ENCODE measurements at regions not wholly inside any gene's neighbourhood (a gene's known extent, or its start where the extent isn't known, plus 50 kb on each side); places are given as distances from the start of the nearest gene placed in this dataset.

DNA sequence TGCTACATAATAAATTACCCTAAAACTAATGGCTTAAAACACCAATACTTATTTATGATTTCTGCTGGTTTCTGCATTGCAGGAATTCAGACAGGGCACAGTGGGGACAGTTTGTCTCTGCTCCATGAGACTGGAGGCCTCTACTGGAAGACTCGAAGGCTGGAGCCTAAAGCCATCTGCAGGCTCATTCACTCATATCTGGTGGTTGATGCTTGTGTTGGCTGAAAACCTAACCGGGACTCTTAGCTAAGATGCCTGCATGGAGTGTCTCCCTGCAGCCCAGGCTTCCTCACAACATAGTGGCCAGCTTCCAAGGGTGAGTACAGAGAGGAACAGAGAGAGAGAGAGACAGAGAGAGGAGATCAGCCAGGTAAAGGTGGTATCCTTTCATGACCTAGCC, 195.5 kb upstream of the FOXA2 start:
- no peaks in the 10 kb centered on the region for H3K9me3 ChIP-seq (ENCODE audit: control insufficient read depth, insufficient read depth, low read depth, low read length)
- no peaks in the 10 kb centered on the region for H3K27me3 ChIP-seq (ENCODE audit: control insufficient read depth, insufficient read depth, low read length)
- H3K36me3 ChIP-seq (ENCODE audit: control insufficient read depth, insufficient read depth, low read length) = no peaks in the 10 kb centered on the region
- no peak overlapping the region for H3K4me3 ChIP-seq (replicated peaks in 1 of 4; ENCODE audit: control extremely low read depth in 1 of 4, insufficient read depth in 1 of 4, low read depth in 3 of 4, low read length in 4 of 4)
- H4K20me1 ChIP-seq (ENCODE audit: control insufficient read depth, extremely low read depth, insufficient read depth, low read length) = no peaks in the 10 kb centered on the region
- H3K4me2 ChIP-seq (ENCODE audit: extremely low read depth, insufficient read depth, low read length) = no peak overlapping the region
- no peak overlapping the region for H2AFZ ChIP-seq (ENCODE audit: low read length)
- DNase-seq (ENCODE audit: low read depth in 2 of 2) = no peak
- TF ChIP-seq EZH2 (IDR thresholded peaks at IDR 0.05; ENCODE audit: low read length, missing control alignments) = no peak
- TF ChIP-seq, protein P1, sequence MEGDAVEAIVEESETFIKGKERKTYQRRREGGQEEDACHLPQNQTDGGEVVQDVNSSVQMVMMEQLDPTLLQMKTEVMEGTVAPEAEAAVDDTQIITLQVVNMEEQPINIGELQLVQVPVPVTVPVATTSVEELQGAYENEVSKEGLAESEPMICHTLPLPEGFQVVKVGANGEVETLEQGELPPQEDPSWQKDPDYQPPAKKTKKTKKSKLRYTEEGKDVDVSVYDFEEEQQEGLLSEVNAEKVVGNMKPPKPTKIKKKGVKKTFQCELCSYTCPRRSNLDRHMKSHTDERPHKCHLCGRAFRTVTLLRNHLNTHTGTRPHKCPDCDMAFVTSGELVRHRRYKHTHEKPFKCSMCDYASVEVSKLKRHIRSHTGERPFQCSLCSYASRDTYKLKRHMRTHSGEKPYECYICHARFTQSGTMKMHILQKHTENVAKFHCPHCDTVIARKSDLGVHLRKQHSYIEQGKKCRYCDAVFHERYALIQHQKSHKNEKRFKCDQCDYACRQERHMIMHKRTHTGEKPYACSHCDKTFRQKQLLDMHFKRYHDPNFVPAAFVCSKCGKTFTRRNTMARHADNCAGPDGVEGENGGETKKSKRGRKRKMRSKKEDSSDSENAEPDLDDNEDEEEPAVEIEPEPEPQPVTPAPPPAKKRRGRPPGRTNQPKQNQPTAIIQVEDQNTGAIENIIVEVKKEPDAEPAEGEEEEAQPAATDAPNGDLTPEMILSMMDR (conservative IDR thresholded peaks at IDR 0.05 in 1 of 2, IDR thresholded peaks at IDR 0.05 in 1 of 2; ENCODE audit: low read depth in 1 of 2, low read length in 2 of 2) = no peak
- no peak overlapping the region for H3K27ac ChIP-seq (ENCODE audit: insufficient read depth, low read length)
- no peak overlapping the region for H3K9ac ChIP-seq (ENCODE audit: insufficient read depth, low read length)
- H3K4me1 ChIP-seq (ENCODE audit: control insufficient read depth, extremely low read depth, insufficient read depth, low read length) = no peaks in the 10 kb centered on the region
- no peaks in the 10 kb centered on the region for H3K79me2 ChIP-seq (ENCODE audit: control insufficient read depth, insufficient read depth, low read length)

DNA sequence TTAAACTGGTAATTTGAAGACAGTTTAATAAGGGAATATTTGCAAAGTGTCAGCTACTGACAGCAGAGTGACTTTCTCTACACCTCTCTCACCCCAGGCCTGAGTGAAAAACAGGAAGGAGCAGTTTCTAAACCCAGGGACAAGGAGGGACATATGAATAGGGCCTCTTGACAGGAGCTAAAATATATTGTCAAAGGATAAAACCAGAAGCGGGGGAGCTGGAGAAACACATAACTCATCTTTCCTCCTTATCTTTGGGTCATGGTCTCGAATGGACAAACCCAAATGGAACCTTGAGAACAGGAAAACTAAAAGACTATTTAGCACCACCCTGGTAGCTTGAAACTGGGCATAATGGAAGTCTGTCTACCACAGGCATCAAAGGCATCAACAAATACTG, 197.5 kb upstream of the FOXA2 start:
- no peaks in the 10 kb centered on the region for H3K36me3 ChIP-seq (ENCODE audit: control insufficient read depth, insufficient read depth, low read length)
- H3K79me2 ChIP-seq (ENCODE audit: control insufficient read depth, insufficient read depth, low read length) = no peaks in the 10 kb centered on the region
- H3K27me3 ChIP-seq (ENCODE audit: control insufficient read depth, insufficient read depth, low read length) = no peaks in the 10 kb centered on the region
- TF ChIP-seq, protein P1 (conservative IDR thresholded peaks at IDR 0.05 in 1 of 2, IDR thresholded peaks at IDR 0.05 in 1 of 2; ENCODE audit: low read depth in 1 of 2, low read length in 2 of 2) = no peak
- TF ChIP-seq EZH2 (IDR thresholded peaks at IDR 0.05; ENCODE audit: low read length, missing control alignments) = no peak
- no peak overlapping the region for H3K27ac ChIP-seq (ENCODE audit: insufficient read depth, low read length)
- no peaks in the 10 kb centered on the region for H4K20me1 ChIP-seq (ENCODE audit: control insufficient read depth, extremely low read depth, insufficient read depth, low read length)
- H3K4me2 ChIP-seq (ENCODE audit: extremely low read depth, insufficient read depth, low read length) = no peak overlapping the region
- H3K4me3 ChIP-seq (replicated peaks in 1 of 4; ENCODE audit: control extremely low read depth in 1 of 4, insufficient read depth in 1 of 4, low read depth in 3 of 4, low read length in 4 of 4) = no peak overlapping the region
- H3K4me1 ChIP-seq (ENCODE audit: control insufficient read depth, extremely low read depth, insufficient read depth, low read length) = no peaks in the 10 kb centered on the region
- DNase-seq (ENCODE audit: low read depth in 2 of 2) = no peak
- H2AFZ ChIP-seq (ENCODE audit: low read length) = no peak overlapping the region
- H3K9me3 ChIP-seq (ENCODE audit: control insufficient read depth, insufficient read depth, low read depth, low read length) = no peaks in the 10 kb centered on the region
- no peak overlapping the region for H3K9ac ChIP-seq (ENCODE audit: insufficient read depth, low read length)

DNA sequence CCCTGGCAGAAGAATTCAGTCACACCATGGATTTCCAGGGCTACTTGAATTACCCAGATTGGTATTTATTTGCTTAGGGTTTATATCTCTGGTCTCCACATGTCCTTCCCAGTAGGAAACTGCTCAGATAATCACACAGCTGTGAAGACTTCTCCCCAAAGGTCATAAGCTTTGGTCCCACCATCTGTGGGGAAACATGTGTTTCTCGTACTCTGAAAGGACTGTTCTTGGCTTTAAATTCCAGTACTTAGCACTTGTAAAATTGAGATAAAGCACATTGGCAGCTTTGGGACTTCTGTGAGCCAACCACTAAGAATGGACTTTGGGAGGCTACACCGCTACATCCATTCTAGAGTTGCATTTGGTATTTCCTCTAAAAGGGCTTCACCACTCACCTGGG, 205.3 kb upstream of the FOXA2 start:
- DNase-seq (ENCODE audit: low read depth in 2 of 2) = no peak
- no peak for TF ChIP-seq EZH2 (IDR thresholded peaks at IDR 0.05; ENCODE audit: low read length, missing control alignments)
- TF ChIP-seq, protein P1 (conservative IDR thresholded peaks at IDR 0.05 in 1 of 2, IDR thresholded peaks at IDR 0.05 in 1 of 2; ENCODE audit: low read depth in 1 of 2, low read length in 2 of 2) = no peak
- Histone ChIP-seq H3K36me3 (ENCODE audit: control insufficient read depth, insufficient read depth, low read length) (no peaks in the 10 kb centered on the region), H3K4me1 (ENCODE audit: control insufficient read depth, extremely low read depth, insufficient read depth, low read length) (no peaks in the 10 kb centered on the region), H3K27me3 (ENCODE audit: control insufficient read depth, insufficient read depth, low read length) (no peaks in the 10 kb centered on the region), H3K4me2 (ENCODE audit: extremely low read depth, insufficient read depth, low read length) (no peak overlapping the region), H3K4me3 (replicated peaks in 1 of 4; ENCODE audit: control extremely low read depth in 1 of 4, insufficient read depth in 1 of 4, low read depth in 3 of 4, low read length in 4 of 4) (no peak overlapping the region), H4K20me1 (ENCODE audit: control insufficient read depth, extremely low read depth, insufficient read depth, low read length) (no peaks in the 10 kb centered on the region), H2AFZ (ENCODE audit: low read length) (no peak overlapping the region), H3K9ac (ENCODE audit: insufficient read depth, low read length) (no peak overlapping the region), H3K79me2 (ENCODE audit: control insufficient read depth, insufficient read depth, low read length) (no peaks in the 10 kb centered on the region), H3K9me3 (ENCODE audit: control insufficient read depth, insufficient read depth, low read depth, low read length) (no peaks in the 10 kb centered on the region), H3K27ac (ENCODE audit: insufficient read depth, low read length) (no peak overlapping the region)
